GM23338 (cell line): ENCODE measurements at regions not wholly inside any gene's neighbourhood (a gene's known extent, or its start where the extent isn't known, plus 50 kb on each side); places are given as distances from the start of the nearest gene placed in this dataset.

ENCODE experiments used
- ATAC-seq: fragments of 200-7000 bp; cut with Tn5 transposase; 3 replicates; pipeline ENCODE4 v1.9.1; 2020
- DNase-seq: peaks from one replicate; pipeline ENCODE4 v3.0.0-alpha.2; 2015; ENCODE audit warnings: low spot score
- H2AFZ ChIP-seq: fragments of 200-600 bp; sonication (generic); 2 replicates; pipeline ENCODE4 v1.8.0; 2016; ENCODE audit warnings: antibody characterized with exemption, mild to moderate bottlenecking, moderate library complexity
- H3F3A ChIP-seq: fragments of 200-600 bp; sonication (generic); replicated peaks from 2 replicates; pipeline ENCODE4 v1.8.0; 2017; ENCODE audit warnings: antibody characterized with exemption, mixed run types, low read depth
- H3K27ac ChIP-seq: fragments of 200-600 bp; sonication (generic); 2 replicates; pipeline ENCODE4 v1.6.1; 2016; ENCODE audit warnings: low read depth
- H3K27me3 ChIP-seq: fragments of 200-600 bp; sonication (generic); 2 replicates; pipeline ENCODE4 v1.8.0; 2016; ENCODE audit warnings: mild to moderate bottlenecking, mixed run types, moderate library complexity; ENCODE audit not compliant: insufficient read depth
- H3K36me3 ChIP-seq: fragments of 200-600 bp; sonication (generic); 2 replicates; pipeline ENCODE4 v1.8.0; 2016; ENCODE audit warnings: mild to moderate bottlenecking; ENCODE audit not compliant: insufficient read depth
- H3K4me1 ChIP-seq: fragments of 200-600 bp; sonication (generic); 2 replicates; pipeline ENCODE4 v1.8.0; 2016; ENCODE audit warnings: mild to moderate bottlenecking, moderate library complexity; ENCODE audit not compliant: insufficient read depth
- H3K4me2 ChIP-seq: fragments of 200-600 bp; sonication (generic); 2 replicates; pipeline ENCODE4 v1.7.1; 2017; ENCODE audit warnings: mixed run types
- H3K4me3 ChIP-seq: fragments of 200-600 bp; sonication (generic); 2 replicates; pipeline ENCODE4 v1.6.1; 2016; ENCODE audit warnings: mixed run types
- H3K79me2 ChIP-seq: fragments of 200-600 bp; sonication (generic); replicated peaks from 2 replicates; pipeline ENCODE4 v1.8.0; 2017; ENCODE audit warnings: mild to moderate bottlenecking; ENCODE audit not compliant: insufficient read depth
- H3K9me2 ChIP-seq: fragments of 200-600 bp; sonication (generic); 2 replicates; pipeline ENCODE4 v1.8.0; 2017; ENCODE audit not compliant: insufficient read depth
- H4K20me1 ChIP-seq: fragments of 200-600 bp; sonication (generic); replicated peaks from 2 replicates; pipeline ENCODE4 v1.8.0; 2017; ENCODE audit warnings: mild to moderate bottlenecking; ENCODE audit not compliant: insufficient read depth
- H3K27ac Mint-ChIP-seq: 2 replicates; pipeline ENCODE4 v1.8.0; 2020; ENCODE audit warnings: inconsistent platforms, mild to moderate bottlenecking, moderate library complexity, mixed read lengths
- H3K27me3 Mint-ChIP-seq: 3 replicates; pipeline ENCODE4 v1.8.0; 2022; ENCODE audit warnings: low read depth, mild to moderate bottlenecking, moderate library complexity, mixed read lengths, inconsistent platforms; ENCODE audit not compliant: insufficient read depth, poor library complexity
- H3K36me3 Mint-ChIP-seq: 3 replicates; pipeline ENCODE4 v1.8.0; 2021; ENCODE audit warnings: low read depth, mild to moderate bottlenecking, inconsistent platforms, moderate library complexity, mixed read lengths
- H3K4me1 Mint-ChIP-seq: 3 replicates; pipeline ENCODE4 v1.8.0; 2020; ENCODE audit warnings: mild to moderate bottlenecking, inconsistent platforms, mixed read lengths
- H3K4me3 Mint-ChIP-seq: 3 replicates; pipeline ENCODE4 v1.8.0; 2021; ENCODE audit warnings: moderate library complexity, mild to moderate bottlenecking, inconsistent platforms, mixed read lengths
- H3K9me3 Mint-ChIP-seq: 3 replicates; pipeline ENCODE4 v1.8.0; 2020; ENCODE audit warnings: moderate library complexity, mild to moderate bottlenecking, inconsistent platforms, mixed read lengths
- EZH2phosphoT487 ChIP-seq: fragments of 200-600 bp; sonication (generic); IDR thresholded peaks from one replicate; pipeline ENCODE4 v1.8.1; 2018; ENCODE audit warnings: antibody characterized with exemption; ENCODE audit not compliant: unreplicated experiment
- JUNB ChIP-seq: IDR thresholded peaks from one replicate; pipeline ENCODE4 v1.6.1; 2016; ENCODE audit warnings: antibody characterized with exemption; ENCODE audit not compliant: unreplicated experiment
- NANOG ChIP-seq: IDR thresholded peaks from 2 replicates; pipeline ENCODE4 v1.6.1; 2016; ENCODE audit warnings: antibody characterized with exemption, borderline replicate concordance
- POLR2AphosphoS5 ChIP-seq: IDR thresholded peaks from 2 replicates; pipeline ENCODE4 v1.6.1; 2016; ENCODE audit warnings: antibody characterized with exemption, low read depth
- ZNF114 ChIP-seq: fragments of 250-450 bp; sonication (Bioruptor Pico); IDR thresholded peaks from 2 replicates; pipeline ENCODE4 v1.5.0; 2020; ENCODE audit warnings: mild to moderate bottlenecking, moderate library complexity
- TF ChIP-seq, protein P1 (sequence below): fragments of 250-450 bp; sonication (Bioruptor Pico); IDR thresholded peaks from 2 replicates; pipeline ENCODE4 v1.5.0; 2020; ENCODE audit warnings: mild to moderate bottlenecking, moderate library complexity
- TF ChIP-seq, protein P2 (sequence below): IDR thresholded peaks from 2 replicates; pipeline ENCODE4 v1.6.1; 2016; ENCODE audit warnings: antibody characterized with exemption

DNA sequence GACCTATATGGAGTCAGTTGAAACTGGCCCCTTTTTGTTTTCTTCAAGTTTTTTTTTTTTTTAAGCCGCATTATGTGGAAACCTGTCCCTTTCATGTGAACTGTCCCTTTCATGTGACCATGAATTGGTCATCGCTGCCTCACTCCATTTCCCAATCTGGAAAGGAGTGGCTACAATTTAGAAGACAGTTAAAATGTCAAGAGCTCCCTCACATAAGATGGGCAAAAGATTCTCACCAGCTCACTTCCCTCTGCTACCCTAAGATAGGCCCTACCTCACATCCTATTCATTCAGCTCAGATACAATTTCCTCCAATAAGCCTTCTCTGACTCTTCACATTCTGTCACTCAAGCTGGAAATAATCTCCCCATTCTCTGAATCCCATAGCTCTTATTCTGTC lies 111.3 kb upstream of the BCL6 start (continued):
- TF ChIP-seq, protein P1, sequence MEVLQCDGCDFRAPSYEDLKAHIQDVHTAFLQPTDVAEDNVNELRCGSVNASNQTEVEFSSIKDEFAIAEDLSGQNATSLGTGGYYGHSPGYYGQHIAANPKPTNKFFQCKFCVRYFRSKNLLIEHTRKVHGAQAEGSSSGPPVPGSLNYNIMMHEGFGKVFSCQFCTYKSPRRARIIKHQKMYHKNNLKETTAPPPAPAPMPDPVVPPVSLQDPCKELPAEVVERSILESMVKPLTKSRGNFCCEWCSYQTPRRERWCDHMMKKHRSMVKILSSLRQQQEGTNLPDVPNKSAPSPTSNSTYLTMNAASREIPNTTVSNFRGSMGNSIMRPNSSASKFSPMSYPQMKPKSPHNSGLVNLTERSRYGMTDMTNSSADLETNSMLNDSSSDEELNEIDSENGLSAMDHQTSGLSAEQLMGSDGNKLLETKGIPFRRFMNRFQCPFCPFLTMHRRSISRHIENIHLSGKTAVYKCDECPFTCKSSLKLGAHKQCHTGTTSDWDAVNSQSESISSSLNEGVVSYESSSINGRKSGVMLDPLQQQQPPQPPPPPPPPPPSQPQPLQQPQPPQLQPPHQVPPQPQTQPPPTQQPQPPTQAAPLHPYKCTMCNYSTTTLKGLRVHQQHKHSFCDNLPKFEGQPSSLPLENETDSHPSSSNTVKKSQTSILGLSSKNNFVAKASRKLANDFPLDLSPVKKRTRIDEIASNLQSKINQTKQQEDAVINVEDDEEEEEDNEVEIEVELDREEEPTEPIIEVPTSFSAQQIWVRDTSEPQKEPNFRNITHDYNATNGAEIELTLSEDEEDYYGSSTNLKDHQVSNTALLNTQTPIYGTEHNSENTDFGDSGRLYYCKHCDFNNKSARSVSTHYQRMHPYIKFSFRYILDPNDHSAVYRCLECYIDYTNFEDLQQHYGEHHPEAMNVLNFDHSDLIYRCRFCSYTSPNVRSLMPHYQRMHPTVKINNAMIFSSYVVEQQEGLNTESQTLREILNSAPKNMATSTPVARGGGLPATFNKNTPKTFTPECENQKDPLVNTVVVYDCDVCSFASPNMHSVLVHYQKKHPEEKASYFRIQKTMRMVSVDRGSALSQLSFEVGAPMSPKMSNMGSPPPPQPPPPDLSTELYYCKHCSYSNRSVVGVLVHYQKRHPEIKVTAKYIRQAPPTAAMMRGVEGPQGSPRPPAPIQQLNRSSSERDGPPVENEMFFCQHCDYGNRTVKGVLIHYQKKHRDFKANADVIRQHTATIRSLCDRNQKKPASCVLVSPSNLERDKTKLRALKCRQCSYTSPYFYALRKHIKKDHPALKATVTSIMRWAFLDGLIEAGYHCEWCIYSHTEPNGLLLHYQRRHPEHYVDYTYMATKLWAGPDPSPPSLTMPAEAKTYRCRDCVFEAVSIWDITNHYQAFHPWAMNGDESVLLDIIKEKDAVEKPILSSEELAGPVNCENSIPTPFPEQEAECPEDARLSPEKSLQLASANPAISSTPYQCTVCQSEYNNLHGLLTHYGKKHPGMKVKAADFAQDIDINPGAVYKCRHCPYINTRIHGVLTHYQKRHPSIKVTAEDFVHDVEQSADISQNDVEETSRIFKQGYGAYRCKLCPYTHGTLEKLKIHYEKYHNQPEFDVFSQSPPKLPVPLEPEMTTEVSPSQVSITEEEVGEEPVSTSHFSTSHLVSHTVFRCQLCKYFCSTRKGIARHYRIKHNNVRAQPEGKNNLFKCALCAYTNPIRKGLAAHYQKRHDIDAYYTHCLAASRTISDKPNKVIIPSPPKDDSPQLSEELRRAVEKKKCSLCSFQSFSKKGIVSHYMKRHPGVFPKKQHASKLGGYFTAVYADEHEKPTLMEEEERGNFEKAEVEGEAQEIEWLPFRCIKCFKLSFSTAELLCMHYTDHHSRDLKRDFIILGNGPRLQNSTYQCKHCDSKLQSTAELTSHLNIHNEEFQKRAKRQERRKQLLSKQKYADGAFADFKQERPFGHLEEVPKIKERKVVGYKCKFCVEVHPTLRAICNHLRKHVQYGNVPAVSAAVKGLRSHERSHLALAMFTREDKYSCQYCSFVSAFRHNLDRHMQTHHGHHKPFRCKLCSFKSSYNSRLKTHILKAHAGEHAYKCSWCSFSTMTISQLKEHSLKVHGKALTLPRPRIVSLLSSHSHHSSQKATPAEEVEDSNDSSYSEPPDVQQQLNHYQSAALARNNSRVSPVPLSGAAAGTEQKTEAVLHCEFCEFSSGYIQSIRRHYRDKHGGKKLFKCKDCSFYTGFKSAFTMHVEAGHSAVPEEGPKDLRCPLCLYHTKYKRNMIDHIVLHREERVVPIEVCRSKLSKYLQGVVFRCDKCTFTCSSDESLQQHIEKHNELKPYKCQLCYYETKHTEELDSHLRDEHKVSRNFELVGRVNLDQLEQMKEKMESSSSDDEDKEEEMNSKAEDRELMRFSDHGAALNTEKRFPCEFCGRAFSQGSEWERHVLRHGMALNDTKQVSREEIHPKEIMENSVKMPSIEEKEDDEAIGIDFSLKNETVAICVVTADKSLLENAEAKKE: no peak
- TF ChIP-seq, protein P2, sequence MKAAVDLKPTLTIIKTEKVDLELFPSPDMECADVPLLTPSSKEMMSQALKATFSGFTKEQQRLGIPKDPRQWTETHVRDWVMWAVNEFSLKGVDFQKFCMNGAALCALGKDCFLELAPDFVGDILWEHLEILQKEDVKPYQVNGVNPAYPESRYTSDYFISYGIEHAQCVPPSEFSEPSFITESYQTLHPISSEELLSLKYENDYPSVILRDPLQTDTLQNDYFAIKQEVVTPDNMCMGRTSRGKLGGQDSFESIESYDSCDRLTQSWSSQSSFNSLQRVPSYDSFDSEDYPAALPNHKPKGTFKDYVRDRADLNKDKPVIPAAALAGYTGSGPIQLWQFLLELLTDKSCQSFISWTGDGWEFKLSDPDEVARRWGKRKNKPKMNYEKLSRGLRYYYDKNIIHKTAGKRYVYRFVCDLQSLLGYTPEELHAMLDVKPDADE: no peak
- TF ChIP-seq EZH2phosphoT487: no peak

DNA sequence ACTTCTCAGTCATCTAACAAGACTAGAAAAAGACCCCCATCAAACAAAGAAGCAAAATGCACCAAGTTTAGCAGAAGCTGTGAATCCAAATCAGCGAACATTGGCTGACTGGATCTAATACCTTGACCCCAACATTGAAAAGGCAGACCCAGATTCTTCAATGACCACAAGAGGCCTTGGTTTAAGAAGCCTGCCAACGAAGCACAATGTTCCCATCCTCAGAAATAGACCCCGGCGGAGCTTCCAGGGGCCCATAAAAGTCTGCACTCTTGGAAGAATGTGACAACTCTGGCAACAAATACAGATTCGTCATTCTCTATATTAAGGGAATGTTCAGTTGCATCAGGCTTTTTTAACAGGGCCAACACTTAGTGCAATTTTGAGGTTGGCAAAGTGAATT lies 112.8 kb upstream of the BCL6 start:
- Histone ChIP-seq H3K9me2 (peaks cover 2% of the 10 kb centered on the region; the same call in 1 of the 2 replicates), H3K27ac (no peak overlapping the region), H3K4me1 (no peaks in the 10 kb centered on the region), H3K79me2 (no peaks in the 10 kb centered on the region), H3K36me3 (peaks cover 8% of the 10 kb centered on the region; the same call in 1 of the 2 replicates), H2AFZ (no peak overlapping the region), H3K4me3 (no peak overlapping the region), H4K20me1 (no peaks in the 10 kb centered on the region), H3K27me3 (no peaks in the 10 kb centered on the region), H3K4me2 (no peak overlapping the region), H3F3A (no peaks in the 10 kb centered on the region)
- H3K4me1 Mint-ChIP-seq: peaks cover 3% of the 10 kb centered on the region; the same call in 2 of the 3 replicates
- H3K9me3 Mint-ChIP-seq: peaks cover 27% of the 10 kb centered on the region
- ATAC-seq (no peak), DNase-seq (no peak)
- H3K27me3 Mint-ChIP-seq: peaks cover 8% of the 10 kb centered on the region
- no peak overlapping the region for H3K27ac Mint-ChIP-seq
- no peak overlapping the region for H3K4me3 Mint-ChIP-seq
- peaks cover 21% of the 10 kb centered on the region; the same call in 2 of the 3 replicates for H3K36me3 Mint-ChIP-seq
- TF ChIP-seq JUNB (no peak), NANOG (no peak), ZNF114 (CRISPR knock-in tag) (no peak), POLR2AphosphoS5 (no peak)
- TF ChIP-seq, protein P1: no peak
